B cell (primary cell): ENCODE measurements at regions not wholly inside any gene's neighbourhood (a gene's known extent, or its start where the extent isn't known, plus 50 kb on each side); places are given as distances from the start of the nearest gene placed in this dataset.

ENCODE experiments used
- ATAC-seq: fragments of 200-7000 bp; cut with Tn5 transposase; one replicate; pipeline ENCODE4 v1.10.0; 2021; ENCODE audit warnings: low read depth, mild to moderate bottlenecking, moderate number of reproducible peaks, moderate library complexity
- CTCF ChIA-PET: fragments of 350-600 bp; sonication (Branson Sonifier 250); formaldehyde crosslinking; loops from one replicate; lab custom pipeline; 2021; ENCODE audit warnings: antibody characterized with exemption, inconsistent platforms; lab: Charles Lee
- POLR2A ChIA-PET: fragments of 350-600 bp; sonication (Branson Sonifier 250); formaldehyde crosslinking; loops from one replicate; lab custom pipeline; 2021; ENCODE audit warnings: antibody characterized with exemption; lab: Charles Lee
- DNase-seq: peaks from one replicate; pipeline ENCODE4 v3.0.0; 2013
- H2AFZ ChIP-seq: 2 replicates; pipeline ENCODE4 v1.6.1; 2012; ENCODE audit warnings: mild to moderate bottlenecking, low read depth, low read length; ENCODE audit not compliant: insufficient read depth, poor library complexity, severe bottlenecking
- H3K27ac ChIP-seq, 2 donors: 1 replicate in 1 of 2; 2 replicates in 1 of 2; pipeline ENCODE4 v1.5.1; 2012 to 2013; ENCODE audit warnings: low read length in 2 of 2, mild to moderate bottlenecking in 2 of 2, moderate library complexity in 1 of 2
- H3K27me3 ChIP-seq, 4 experiments: fragments of 200-600 bp in 1 of 4; sonication (generic) in 1 of 4; replicated peaks in 1 of 4; 1 replicate in 2 of 4; 2 replicates in 2 of 4; pipeline versions ENCODE4 v1.6.1 to v1.7.0; 2013 to 2016; ENCODE audit warnings: low read length in 3 of 4, mild to moderate bottlenecking in 2 of 4, mixed read lengths in 1 of 4, moderate library complexity in 1 of 4; ENCODE audit not compliant: insufficient read depth in 4 of 4, control insufficient read depth in 3 of 4; ENCODE audit errors: control extremely low read depth in 1 of 4
- H3K36me3 ChIP-seq, 2 experiments: replicated peaks in 1 of 2; 1 replicate in 1 of 2; 2 replicates in 1 of 2; pipeline versions ENCODE4 v1.6.1 to v1.7.1; 2013; ENCODE audit warnings: low read length in 1 of 2; ENCODE audit not compliant: insufficient read depth in 2 of 2, control insufficient read depth in 1 of 2; ENCODE audit errors: control extremely low read depth in 1 of 2, extremely low read depth in 1 of 2
- H3K4me1 ChIP-seq, 2 donors: fragments of 200-600 bp in 1 of 2; sonication (generic) in 1 of 2; 1 replicate in 1 of 2; 2 replicates in 1 of 2; pipeline versions ENCODE4 v1.5.1 to v1.6.1; 2013 to 2017; ENCODE audit warnings: low read length in 2 of 2; ENCODE audit not compliant: control insufficient read depth in 2 of 2, insufficient read depth in 2 of 2
- H3K4me2 ChIP-seq: replicated peaks from 2 replicates; pipeline ENCODE3; 2012; ENCODE audit warnings: mild to moderate bottlenecking, low read depth, low read length; ENCODE audit not compliant: poor library complexity, severe bottlenecking
- H3K4me3 ChIP-seq, 5 experiments: fragments of 200-600 bp in 1 of 5; sonication (generic) in 1 of 5; 1 replicate in 3 of 5; 2 replicates in 2 of 5; pipeline versions ENCODE4 v1.5.1 to v1.7.0; 2011 to 2016; ENCODE audit warnings: low read length in 4 of 5, mild to moderate bottlenecking in 4 of 5, low read depth in 2 of 5, control low read depth in 1 of 5, moderate library complexity in 1 of 5; ENCODE audit not compliant: insufficient read depth in 1 of 5; ENCODE audit errors: control extremely low read depth in 1 of 5, extremely low read depth in 1 of 5
- H3K79me2 ChIP-seq: fragments of 200-600 bp; sonication (generic); one replicate; pipeline ENCODE4 v1.6.0; 2016; ENCODE audit warnings: low read length; ENCODE audit not compliant: control insufficient read depth, insufficient read depth
- H3K9ac ChIP-seq: fragments of 200-600 bp; sonication (generic); 2 replicates; pipeline ENCODE4 v1.6.1; 2017; ENCODE audit warnings: mild to moderate bottlenecking, low read length, moderate library complexity
- H3K9me3 ChIP-seq, 3 donors: one replicate each; pipeline versions ENCODE4 v1.6.1 to v1.7.1; 2013; ENCODE audit warnings: low read length in 2 of 3; ENCODE audit not compliant: control insufficient read depth in 2 of 3, insufficient read depth in 1 of 3; ENCODE audit errors: control extremely low read depth in 1 of 3
- H4K20me1 ChIP-seq: 2 replicates; pipeline ENCODE4 v1.6.0; 2012; ENCODE audit warnings: mild to moderate bottlenecking, low read length; ENCODE audit not compliant: insufficient read depth, control insufficient read depth, poor library complexity, severe bottlenecking
- H3K27ac Mint-ChIP-seq: one replicate; pipeline ENCODE4 v1.8.0; 2021; ENCODE audit warnings: mixed read lengths
- H3K27me3 Mint-ChIP-seq: one replicate; pipeline ENCODE4 v1.8.0; 2021; ENCODE audit warnings: mixed read lengths
- H3K4me1 Mint-ChIP-seq: one replicate; pipeline ENCODE4 v1.8.0; 2021; ENCODE audit warnings: mixed read lengths
- H3K4me3 Mint-ChIP-seq: one replicate; pipeline ENCODE4 v1.8.0; 2021; ENCODE audit warnings: mixed read lengths
- H3K9me3 Mint-ChIP-seq: one replicate; pipeline ENCODE4 v1.8.0; 2022; ENCODE audit warnings: mixed read lengths; ENCODE audit not compliant: insufficient read depth
- CTCF ChIP-seq: fragments of 200-600 bp; IDR thresholded peaks from one replicate; pipeline ENCODE4 v1.8.0; 2022; ENCODE audit warnings: antibody characterized with exemption, mild to moderate bottlenecking
- EZH2 ChIP-seq: IDR thresholded peaks from 2 replicates; pipeline ENCODE4 v1.6.1; 2012; ENCODE audit warnings: borderline replicate concordance, low read depth, mild to moderate bottlenecking, moderate library complexity, low read length; ENCODE audit not compliant: insufficient read depth, poor library complexity, severe bottlenecking
- intact Hi-C: fragments of 100-400 bp; cut with micrococcal nuclease; formaldehyde crosslinking; loops from one replicate; pipeline ENCODE4 v1.10.0; 2022

GRCh38 chr14:86570371-86570770 lies 1040.4 kb downstream of the FLRT2 start:
- Histone ChIP-seq H3K79me2 (no peaks in the 10 kb centered on the region), H3K36me3 (no peaks in the 10 kb centered on the region), H3K4me2 (no peak overlapping the region), H4K20me1 (no peaks in the 10 kb centered on the region), H3K4me3 (no peak overlapping the region), H3K9ac (no peak overlapping the region), H3K27ac (no peak overlapping the region), H3K4me1 (no peaks in the 10 kb centered on the region), H2AFZ (no peak overlapping the region), H3K9me3 (peaks cover 0 to 9% (median 0%) of the 10 kb centered on the region in 3 donors), H3K27me3 (no peaks in the 10 kb centered on the region)
- no peak for ATAC-seq
- Mint-ChIP-seq H3K27me3 (no peaks in the 10 kb centered on the region), H3K27ac (no peak overlapping the region), H3K4me3 (no peak overlapping the region), H3K4me1 (no peaks in the 10 kb centered on the region), H3K9me3 (peaks cover 6% of the 10 kb centered on the region)
- TF ChIP-seq EZH2 (no peak), CTCF (no peak)
- ChIA-PET POLR2A (no interaction called here), CTCF (no interaction called here)
- no peak for DNase-seq
- intact Hi-C loops, result no loop called here

- Histone ChIP-seq H3K27me3 (no peaks in the 10 kb centered on the region), H3K4me1 (no peaks in the 10 kb centered on the region), H3K9ac (no peak overlapping the region), H3K4me2 (no peak overlapping the region), H2AFZ (no peak overlapping the region), H3K4me3 (no peak overlapping the region), H3K79me2 (no peaks in the 10 kb centered on the region), H4K20me1 (no peaks in the 10 kb centered on the region), H3K9me3 (no peaks in the 10 kb centered on the region), H3K36me3 (no peaks in the 10 kb centered on the region), H3K27ac (no peak overlapping the region)
- Mint-ChIP-seq H3K27me3 (no peaks in the 10 kb centered on the region), H3K27ac (no peak overlapping the region), H3K9me3 (peaks cover 4% of the 10 kb centered on the region), H3K4me1 (no peaks in the 10 kb centered on the region), H3K4me3 (no peak overlapping the region)
- ATAC-seq (no peak), DNase-seq (no peak)
- POLR2A ChIA-PET, result no interaction called here
- CTCF ChIA-PET, result no interaction called here
- TF ChIP-seq EZH2 (no peak), CTCF (no peak)
- intact Hi-C loops, result no loop called here
Measured at GRCh38 chr14:86543521-86543920, 1013.6 kb downstream of the FLRT2 start.
